GM06990 (cell line): ENCODE measurements at regions not wholly inside any gene's neighbourhood (a gene's known extent, or its start where the extent isn't known, plus 50 kb on each side); places are given as distances from the start of the nearest gene placed in this dataset.
A peak's percentile ranks its signal among the peaks of the same experiment; 100 is the strongest.

ENCODE experiments used
- DNase-seq: peaks from one replicate; pipeline ENCODE4 v3.0.0-alpha.2; 2011; ENCODE audit not compliant: insufficient read length; ENCODE audit errors: extremely low read depth
- H3K27me3 ChIP-seq: replicated peaks from 2 replicates; pipeline ENCODE4 v1.6.0; 2011; ENCODE audit warnings: low read length; ENCODE audit not compliant: control insufficient read depth, insufficient read depth
- H3K36me3 ChIP-seq: 2 replicates; pipeline ENCODE4 v1.5.1; 2011; ENCODE audit warnings: low read length; ENCODE audit not compliant: control insufficient read depth, insufficient read depth
- H3K4me3 ChIP-seq: replicated peaks from 2 replicates; pipeline ENCODE4 v1.5.1; 2011; ENCODE audit warnings: low read depth, mild to moderate bottlenecking, control low read depth, low read length
- TF ChIP-seq, protein P1 (sequence below): IDR thresholded peaks from 2 replicates; pipeline ENCODE4 v1.5.1; 2011; ENCODE audit warnings: low read length, control low read depth, mild to moderate bottlenecking, inconsistent platforms; ENCODE audit not compliant: insufficient read depth, poor library complexity, severe bottlenecking

DNA sequence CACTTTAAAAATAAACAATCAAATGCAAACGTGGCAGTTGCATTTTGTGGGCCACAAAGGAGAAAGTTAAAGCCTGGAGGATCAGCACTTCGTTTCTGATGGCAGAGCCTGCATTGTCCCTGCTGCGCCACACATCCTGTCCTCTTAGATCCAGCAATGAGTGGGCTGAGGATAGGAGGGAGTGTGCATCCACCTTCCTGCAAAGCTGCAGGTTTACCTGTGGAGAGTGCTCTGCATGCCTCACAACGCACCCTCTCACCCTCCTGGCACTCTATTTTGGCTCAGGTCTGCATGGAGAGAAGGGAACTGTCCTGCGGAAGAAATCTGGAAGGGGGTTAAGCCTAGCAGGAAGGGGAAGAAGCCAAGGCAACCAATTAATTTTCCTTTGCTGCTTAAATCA lies 212.2 kb upstream of the SLC24A2 start:
- H3K4me3 ChIP-seq, result no peak overlapping the region
- TF ChIP-seq, protein P1, sequence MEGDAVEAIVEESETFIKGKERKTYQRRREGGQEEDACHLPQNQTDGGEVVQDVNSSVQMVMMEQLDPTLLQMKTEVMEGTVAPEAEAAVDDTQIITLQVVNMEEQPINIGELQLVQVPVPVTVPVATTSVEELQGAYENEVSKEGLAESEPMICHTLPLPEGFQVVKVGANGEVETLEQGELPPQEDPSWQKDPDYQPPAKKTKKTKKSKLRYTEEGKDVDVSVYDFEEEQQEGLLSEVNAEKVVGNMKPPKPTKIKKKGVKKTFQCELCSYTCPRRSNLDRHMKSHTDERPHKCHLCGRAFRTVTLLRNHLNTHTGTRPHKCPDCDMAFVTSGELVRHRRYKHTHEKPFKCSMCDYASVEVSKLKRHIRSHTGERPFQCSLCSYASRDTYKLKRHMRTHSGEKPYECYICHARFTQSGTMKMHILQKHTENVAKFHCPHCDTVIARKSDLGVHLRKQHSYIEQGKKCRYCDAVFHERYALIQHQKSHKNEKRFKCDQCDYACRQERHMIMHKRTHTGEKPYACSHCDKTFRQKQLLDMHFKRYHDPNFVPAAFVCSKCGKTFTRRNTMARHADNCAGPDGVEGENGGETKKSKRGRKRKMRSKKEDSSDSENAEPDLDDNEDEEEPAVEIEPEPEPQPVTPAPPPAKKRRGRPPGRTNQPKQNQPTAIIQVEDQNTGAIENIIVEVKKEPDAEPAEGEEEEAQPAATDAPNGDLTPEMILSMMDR, result no peak
- no peak for DNase-seq
- no peaks in the 10 kb centered on the region for H3K27me3 ChIP-seq
- H3K36me3 ChIP-seq, result no peaks in the 10 kb centered on the region

DNA sequence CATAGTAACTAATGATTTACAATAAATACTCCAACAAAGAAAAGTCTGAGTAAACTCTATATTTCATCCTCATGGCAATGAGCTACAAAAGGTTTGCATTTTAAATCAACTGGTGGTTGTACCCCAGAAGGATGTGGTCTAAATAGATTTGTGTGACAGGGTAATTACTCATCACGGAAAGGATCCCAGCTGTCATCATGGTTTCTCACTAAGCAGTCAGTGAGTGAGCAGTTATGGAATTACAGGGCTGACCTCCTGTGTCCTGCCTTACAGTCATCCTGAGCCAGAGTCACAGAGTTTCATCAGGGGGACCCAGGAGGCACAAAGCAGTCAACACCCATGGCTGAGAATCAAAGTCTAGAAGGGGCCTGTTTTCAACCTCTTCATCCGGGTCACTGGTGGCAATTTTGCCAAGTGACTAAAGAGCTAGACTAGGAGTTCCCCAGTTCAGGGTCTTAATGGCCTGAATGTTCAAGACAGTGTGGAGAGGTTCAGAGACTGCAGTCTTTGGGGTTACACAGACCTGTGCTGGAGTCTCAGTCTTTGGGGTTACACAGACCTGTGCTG lies 210.7 kb upstream of the SLC24A2 start:
- DNase-seq, result peak; percentile 67
- Histone ChIP-seq H3K4me3 (no peak overlapping the region), H3K27me3 (no peaks in the 10 kb centered on the region), H3K36me3 (no peaks in the 10 kb centered on the region)
- TF ChIP-seq, protein P1, result no peak

DNA sequence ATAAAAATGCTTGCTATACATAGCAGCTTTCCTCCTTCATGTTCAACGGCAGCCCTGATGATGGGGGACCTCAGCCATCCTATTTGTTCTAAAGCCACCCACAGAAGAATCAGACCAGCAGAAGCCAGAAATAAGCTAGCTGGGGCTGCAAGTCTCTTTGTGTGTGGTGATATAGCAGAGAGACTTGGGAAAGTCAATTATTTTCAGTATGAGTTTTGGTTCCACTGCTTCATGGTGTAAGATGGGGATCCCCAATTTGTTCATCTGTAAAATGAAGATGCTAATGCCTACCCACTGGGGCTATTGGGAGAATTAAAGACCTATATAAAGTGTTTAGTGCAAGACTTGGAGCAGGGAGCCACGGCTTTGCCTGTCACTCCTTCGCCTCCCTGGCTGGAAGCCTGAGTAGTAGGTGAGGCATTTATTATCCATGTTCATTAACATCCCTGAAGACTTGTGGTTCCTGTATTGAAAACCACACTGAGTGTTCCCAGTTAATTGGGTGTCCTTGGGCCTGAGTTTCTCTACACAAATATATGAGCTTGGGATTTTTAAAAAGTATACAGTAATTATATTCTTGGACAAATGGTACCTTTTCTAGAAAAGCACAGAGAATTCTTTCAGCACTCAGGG lies 210.1 kb upstream of the SLC24A2 start:
- DNase-seq, result peak; percentile 17
- TF ChIP-seq, protein P1, result no peak
- H3K4me3 ChIP-seq, result no peak overlapping the region
- no peaks in the 10 kb centered on the region for H3K27me3 ChIP-seq
- H3K36me3 ChIP-seq, result no peaks in the 10 kb centered on the region

DNA sequence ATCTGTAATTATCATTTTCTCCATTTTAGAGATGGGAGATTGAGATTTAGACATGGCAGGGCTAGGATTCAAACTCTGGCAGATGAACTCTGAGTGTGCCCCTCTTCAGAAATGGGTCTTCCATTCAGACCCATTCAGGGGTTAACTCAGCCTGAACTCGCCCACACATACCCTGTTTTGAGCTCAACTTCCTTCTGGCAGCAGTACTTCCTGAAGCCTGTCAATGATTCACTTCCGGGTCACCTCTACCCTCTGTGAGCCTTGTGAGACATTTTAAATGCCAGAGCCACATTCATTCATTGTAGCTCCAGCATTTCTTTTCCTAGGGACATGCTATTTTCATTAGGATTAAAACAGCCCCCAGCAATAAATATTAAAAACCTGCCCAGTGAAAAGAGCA lies 209.3 kb upstream of the SLC24A2 start:
- H3K4me3 ChIP-seq, result no peak overlapping the region
- TF ChIP-seq, protein P1, result no peak
- peak; percentile 5 for DNase-seq

DNA sequence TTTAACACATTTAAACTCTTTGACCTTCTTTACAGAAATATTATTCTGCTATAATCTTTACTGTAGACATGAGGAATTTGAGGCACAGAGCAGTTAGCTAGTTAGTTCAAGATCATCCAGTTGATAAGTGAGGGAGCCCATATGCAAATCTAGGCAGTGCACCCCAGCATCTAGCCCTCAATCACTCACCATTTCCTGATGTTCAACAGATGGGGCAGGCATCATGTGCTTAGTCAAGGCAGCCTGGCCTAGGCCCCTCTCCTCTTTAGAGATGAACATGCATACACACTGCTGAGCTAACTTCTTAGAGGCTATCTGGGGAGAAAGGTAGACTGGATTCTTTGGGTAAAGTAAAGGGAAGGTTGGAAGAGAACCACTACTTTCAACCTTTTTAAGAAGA lies 206.8 kb upstream of the SLC24A2 start:
- TF ChIP-seq, protein P1, result no peak
- H3K36me3 ChIP-seq, result no peaks in the 10 kb centered on the region
- H3K27me3 ChIP-seq, result no peaks in the 10 kb centered on the region
- DNase-seq, result no peak
- H3K4me3 ChIP-seq, result no peak overlapping the region

More for the DNA sequence above, 209.3 kb upstream of the SLC24A2 start:
- Histone ChIP-seq H3K27me3 (no peaks in the 10 kb centered on the region), H3K36me3 (no peaks in the 10 kb centered on the region)
